RPMI8226 (cell line): ENCODE measurements at regions not wholly inside any gene's neighbourhood (a gene's known extent, or its start where the extent isn't known, plus 50 kb on each side); places are given as distances from the start of the nearest gene placed in this dataset.

ENCODE experiments used
- DNase-seq: peaks from one replicate; pipeline ENCODE4 v3.0.0-alpha.2; 2015

GRCh38 chr4:41394481-41394894, 137.8 kb downstream of the UCHL1 start:
- no peak for DNase-seq

GRCh38 chr4:41396214-41396613, 139.5 kb downstream of the UCHL1 start:
- no peak for DNase-seq

DNA sequence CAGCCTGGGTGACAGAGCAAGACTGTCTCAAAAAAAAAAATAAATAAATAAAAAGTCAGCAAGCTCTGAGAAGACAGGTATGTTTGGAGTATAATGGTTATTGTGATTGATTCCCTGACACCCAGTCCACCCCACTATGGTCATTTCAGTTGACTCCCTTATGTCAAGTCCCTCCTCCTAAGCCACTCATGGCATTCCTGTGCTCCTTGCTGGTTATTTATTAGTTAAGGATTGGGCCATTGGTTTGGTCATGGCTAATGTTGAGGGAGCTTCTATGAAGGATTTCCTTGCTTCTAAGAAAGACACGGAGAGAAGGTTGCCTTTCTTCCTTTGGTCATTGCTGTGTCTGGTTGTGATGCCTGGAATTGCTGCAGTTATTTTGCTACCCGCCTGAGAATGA, 140.1 kb downstream of the UCHL1 start:
- no peak for DNase-seq

DNA sequence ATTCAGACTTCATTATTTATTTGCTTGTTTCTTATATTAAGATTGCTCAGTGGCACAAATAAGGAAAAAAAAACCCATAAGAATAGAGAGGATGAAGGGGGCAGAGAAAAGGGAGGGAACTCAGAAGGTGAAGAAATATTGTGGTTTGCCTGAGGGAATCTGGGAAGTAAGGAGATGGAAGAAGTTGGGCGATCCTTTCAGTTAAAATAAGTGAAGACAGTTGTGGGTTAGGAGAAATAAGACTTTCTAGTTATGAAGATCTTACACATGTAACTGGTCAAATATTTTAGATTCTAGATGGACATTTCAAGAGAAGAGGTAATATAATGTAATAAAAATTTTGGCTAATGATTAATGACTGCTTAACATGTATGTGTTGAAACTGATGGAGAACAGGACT, 138.7 kb upstream of the LIMCH1 start:
- no peak for DNase-seq

- DNase-seq = no peak
These were observed 137.7 kb upstream of the LIMCH1 start for GRCh38 chr4:41400296-41400695.

GRCh38 chr4:41405464-41406112, 132.4 kb upstream of the LIMCH1 start:
- DNase-seq = no peak

DNA sequence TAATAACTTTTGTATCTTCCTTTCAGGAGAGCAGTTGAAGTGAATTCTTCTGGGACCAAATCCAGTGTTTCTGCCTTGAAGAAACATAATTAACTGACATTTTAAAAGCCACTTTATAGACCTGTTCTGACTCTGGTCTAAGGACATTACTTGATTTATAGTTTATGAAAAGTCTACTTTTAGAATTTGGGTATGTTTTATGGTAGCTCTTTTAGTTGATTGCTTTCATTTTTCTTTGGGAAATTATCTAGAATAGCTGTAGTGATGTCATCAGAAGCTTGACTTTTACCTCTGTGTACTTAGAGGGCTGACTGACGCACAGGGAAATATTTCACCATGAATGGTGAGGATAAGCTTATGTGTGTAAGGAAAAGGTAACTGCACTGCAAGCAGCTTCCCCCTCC, 131.8 kb upstream of the LIMCH1 start:
- DNase-seq = no peak

GRCh38 chr4:41408150-41408549, 129.8 kb upstream of the LIMCH1 start:
- DNase-seq = no peak

- no peak for DNase-seq
These were observed 128.9 kb upstream of the LIMCH1 start for GRCh38 chr4:41408859-41409593.

- no peak for DNase-seq
These were observed 128.4 kb upstream of the LIMCH1 start for GRCh38 chr4:41409594-41409895.

GRCh38 chr4:41410049-41410448, 127.9 kb upstream of the LIMCH1 start:
- DNase-seq = no peak

DNA sequence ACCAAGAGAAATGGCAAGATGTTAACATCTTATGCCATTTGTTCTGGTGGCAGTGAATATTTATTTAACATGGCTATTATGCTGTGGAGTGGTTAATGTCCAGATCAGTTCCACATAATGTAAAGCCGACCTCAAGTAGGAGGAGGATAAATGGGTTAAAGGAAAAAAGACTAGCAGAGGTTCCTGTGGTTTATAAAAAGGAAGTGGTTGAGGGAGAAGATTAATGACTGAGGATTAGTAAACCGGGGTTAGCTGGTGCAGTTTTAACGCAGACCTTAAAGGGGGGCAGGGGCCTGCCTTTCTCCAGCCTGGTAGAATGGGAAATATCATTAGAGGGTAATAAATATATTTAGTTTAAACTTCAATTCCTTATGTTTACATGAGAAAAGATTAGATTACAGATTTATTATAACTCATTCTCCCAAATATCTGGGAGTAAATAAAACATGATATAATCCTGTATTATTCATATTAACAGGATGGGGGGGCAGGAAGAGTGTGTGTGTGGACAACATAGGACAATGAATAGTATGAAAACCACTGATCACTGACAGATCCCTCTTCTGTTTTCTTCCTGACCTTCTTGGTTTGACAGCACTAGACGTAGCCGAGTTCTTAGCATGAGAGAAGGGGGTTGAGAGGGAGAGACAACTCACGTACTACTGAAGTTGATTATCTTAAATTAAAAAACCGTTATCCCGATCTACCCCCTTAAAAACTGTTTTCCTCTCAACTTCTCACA, 124.1 kb upstream of the LIMCH1 start:
- DNase-seq = no peak

DNA sequence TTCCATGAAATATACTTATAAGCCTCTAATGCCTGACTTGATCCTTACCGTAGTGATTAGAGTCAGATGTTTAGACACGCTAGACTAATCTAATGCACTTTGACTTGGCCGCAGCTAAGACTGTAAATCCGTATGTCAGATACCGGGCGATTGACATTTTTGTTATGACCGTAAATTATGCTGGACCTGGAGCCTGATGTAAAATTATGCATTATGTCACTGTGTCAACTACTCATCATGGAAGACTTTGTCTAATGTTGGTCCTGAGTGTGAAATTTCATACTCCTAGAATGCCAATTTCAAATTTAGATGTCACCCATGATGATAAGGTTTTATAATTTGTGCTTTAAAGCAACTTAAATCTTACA, 123.6 kb upstream of the LIMCH1 start:
- no peak for DNase-seq

GRCh38 chr4:41418444-41418843, 119.5 kb upstream of the LIMCH1 start:
- no peak for DNase-seq

DNA sequence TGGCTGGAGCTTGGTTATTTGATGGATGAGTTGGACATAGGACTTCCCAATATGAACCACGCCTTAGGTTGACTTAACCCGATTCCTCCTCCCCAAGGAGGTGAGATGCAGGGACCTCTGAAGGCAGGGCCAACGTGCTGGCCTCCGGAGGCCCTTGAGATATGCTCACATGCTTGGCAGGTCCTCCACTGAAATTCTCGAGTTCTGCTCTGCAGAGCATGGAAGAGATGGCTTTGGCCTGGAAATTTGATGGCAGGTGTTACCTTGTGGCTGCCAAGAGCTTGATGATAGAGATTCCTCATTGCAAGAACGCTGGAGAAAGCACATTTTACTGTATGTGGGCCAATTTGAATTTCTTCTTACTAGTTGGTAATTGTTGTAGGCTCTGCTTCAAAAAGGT, 117.4 kb upstream of the LIMCH1 start:
- no peak for DNase-seq

DNA sequence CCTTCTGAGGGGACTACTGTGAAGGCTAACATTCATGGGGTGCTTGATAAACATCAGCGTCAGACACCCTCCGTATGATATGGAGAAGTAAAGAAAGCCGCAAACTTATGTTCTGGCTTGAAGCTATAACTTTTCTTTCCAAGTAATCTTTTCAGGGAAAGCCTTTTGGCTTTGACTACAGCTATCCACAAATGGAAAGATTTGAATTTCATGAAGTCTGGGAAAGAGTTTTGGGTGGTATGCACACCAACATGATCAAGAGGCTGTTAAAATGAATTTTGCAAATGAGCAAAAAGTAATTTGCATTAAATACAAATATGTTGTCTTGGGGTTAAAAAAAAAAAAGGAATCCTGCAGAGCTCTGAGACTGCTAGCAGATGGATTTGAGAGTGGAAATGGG, 114.8 kb upstream of the LIMCH1 start:
- DNase-seq = no peak

DNA sequence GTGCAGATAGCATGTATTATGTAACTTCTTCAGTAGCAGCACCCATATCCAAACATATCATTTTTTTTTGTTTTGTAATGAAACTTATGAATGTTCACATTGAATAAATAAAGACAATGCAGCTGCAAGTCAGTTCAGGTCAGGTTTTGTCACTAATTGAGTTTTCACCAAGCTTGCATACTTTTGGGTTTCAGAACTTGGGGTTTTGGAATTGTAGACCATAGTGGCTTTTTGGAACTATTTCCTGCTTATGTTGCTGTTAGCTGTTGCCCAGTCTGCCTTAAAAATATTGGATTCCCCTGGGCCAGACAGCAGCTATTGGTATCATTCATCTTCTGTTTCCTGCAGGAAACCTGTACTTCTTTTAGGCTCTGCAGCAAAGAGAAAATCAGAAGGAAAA, 113.4 kb upstream of the LIMCH1 start:
- no peak for DNase-seq

DNA sequence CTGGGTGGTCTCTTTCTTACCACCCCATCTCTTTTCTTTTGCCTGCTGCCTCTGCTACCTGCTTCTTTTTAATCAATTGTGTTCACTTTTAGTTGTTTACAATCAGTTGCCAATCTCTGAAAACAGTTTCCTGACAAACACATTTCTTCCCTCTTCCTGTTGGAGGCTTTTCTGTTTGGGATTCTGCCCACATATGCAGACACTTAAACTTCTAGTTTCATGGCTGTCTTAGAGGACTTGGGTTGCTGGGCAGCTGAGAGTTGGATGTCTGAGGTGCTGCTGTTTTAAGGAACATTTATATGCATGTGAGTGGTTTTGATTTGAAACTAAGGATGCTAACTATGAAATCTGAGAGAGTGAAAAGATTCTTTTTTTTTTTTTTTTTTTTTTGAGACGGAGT, 112.3 kb upstream of the LIMCH1 start:
- DNase-seq = no peak

DNA sequence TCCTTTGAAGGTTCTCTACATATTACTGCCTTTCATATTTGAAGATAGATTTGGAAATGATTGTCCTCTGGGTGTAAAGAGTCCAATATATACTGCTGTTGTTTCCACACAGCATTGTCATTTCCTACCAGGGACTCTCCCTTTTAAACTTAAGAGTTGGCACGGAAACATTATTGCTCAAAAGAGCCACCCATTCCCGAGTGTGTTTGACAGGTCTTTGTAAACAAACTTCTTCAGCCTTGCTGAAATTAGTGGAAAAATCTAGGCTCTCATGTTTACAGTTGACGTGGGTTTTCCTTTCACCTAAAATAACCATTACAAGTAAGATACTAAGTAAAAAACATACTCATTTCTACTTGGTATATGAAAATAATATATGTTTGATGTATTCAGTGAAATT, 111.4 kb upstream of the LIMCH1 start:
- DNase-seq = no peak

DNA sequence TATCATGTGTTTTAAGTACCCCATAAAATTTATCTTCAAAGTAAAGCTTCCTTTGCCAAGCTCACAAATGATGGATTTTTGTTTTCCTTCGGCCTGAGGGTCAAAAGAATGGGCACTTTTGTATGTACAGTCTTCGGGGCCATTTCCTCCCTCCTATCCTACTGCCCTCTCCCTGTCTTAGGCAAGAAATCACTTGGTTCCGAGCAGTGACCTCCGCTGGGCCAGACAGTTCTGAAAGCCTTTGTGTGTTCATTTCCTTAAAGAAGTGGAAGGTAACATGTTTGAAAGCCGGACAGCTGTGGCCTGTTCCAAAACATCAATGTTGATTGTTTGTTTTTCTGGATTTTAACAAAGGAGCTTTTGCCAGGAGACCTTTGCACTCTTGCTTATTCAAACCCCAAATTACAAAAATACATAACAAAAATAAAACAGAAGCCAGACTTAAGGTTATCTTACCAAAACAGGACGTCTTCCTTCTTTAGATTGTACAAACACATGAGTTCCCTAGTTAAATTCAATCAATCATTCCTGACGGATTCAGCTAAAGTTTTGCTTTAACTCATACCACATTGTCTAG, 110.6 kb upstream of the LIMCH1 start:
- DNase-seq = no peak

DNA sequence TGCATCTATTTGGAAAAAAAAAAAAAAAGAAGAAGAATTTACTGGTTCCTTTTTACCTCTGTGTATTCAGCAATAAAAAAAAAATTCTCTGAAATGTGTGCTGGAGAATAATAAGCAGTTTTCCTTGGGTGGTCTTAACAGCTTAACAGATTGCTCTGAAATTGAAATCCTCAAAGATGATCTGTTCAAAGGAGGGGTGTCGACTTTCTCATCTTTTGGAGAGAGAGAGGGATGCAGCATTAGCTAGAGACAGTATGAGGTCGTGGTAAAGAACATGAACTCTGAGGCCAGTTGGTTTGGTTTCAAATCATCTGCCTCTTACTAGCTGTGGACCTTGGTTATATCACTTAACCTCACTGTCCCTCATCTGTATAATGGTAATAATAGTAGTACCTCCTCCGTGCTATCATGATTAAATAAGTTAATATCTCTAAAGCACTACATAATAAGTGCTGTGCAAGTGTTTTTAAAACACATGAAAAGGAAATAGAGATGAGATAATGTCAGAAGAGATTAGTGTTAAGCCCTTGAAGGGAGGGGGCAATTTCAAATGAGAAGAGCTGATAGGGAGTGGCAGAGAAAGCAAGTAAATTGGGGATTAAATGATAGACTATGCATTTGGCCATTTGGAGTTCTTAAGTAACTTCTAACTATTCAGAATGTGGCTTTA, 109.9 kb upstream of the LIMCH1 start:
- no peak for DNase-seq

DNA sequence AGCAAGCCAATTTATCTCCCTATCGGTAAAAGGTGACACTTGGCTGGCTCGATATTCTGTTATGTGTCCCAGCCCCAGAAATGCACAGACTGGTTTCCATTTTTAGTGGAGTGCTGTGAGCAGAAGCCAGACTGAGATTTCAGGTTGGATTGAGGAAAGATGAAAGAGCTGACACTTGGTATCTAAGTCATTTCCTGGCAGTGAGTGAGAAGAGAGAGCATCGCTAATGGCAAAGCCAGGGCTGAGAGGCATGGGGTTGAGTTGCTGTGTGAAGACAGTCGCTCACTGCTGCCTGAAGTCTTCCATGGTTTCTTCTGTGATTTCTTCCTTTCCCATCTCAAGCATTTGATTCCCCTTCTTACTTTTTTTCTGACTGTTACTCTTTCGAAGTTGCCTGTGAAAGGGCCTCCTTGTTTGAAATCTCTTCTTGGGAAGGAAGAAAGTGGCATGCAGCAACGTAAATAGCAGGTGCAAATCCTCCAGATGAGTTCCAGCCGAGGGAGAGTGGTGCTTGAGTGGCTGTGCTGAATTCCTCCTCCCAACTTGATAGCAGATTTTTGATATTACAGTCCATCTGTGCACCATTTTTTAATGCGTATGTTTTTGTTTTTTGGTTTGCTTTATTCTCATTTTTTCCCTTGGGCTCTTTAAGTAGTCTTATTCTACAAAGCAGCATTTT, 109.2 kb upstream of the LIMCH1 start:
- no peak for DNase-seq

- no peak for DNase-seq
These were observed 108.7 kb upstream of the LIMCH1 start for GRCh38 chr4:41429280-41429669.
